Transverse colon (tissue), 4 donors: ENCODE measurements at regions not wholly inside any gene's neighbourhood (a gene's known extent, or its start where the extent isn't known, plus 50 kb on each side); places are given as distances from the start of the nearest gene placed in this dataset.
"Not testable (repeated sequence)": the region's sequence is repeated elsewhere in the genome, so short reads cannot be mapped to it uniquely, and the experiment has no call there.

Experiments used
- DNase-seq: peaks from one replicate; pipeline ENCODE4 v3.0.0-alpha.2; 2019
- H3K27ac ChIP-seq, 4 donors: fragments of 200-600 bp; sonication (generic); 2 replicates each; pipeline ENCODE4 v1.5.1; 2016 to 2018; ENCODE audit warnings: inconsistent platforms in 4 of 4
- H3K27me3 ChIP-seq: fragments of 200-600 bp; sonication (generic); 2 replicates; pipeline ENCODE4 v1.5.1; 2017; ENCODE audit warnings: inconsistent platforms
- H3K36me3 ChIP-seq, 4 donors: fragments of 200-600 bp; sonication (generic); 2 replicates each; pipeline ENCODE4 v1.5.1; 2017 to 2019; ENCODE audit warnings: inconsistent platforms in 4 of 4
- H3K4me1 ChIP-seq, 4 donors: fragments of 200-600 bp; sonication (generic); 2 replicates each; pipeline ENCODE4 v1.5.1; 2017 to 2020; ENCODE audit warnings: inconsistent platforms in 4 of 4
- H3K4me3 ChIP-seq, 4 donors: fragments of 200-600 bp; sonication (generic); 1 replicate in 1 of 4; 2 replicates in 3 of 4; pipeline versions ENCODE4 v1.5.1 to v1.6.1; 2017 to 2019; ENCODE audit warnings: inconsistent platforms in 4 of 4
- H3K9me3 ChIP-seq, 2 donors: fragments of 200-600 bp; sonication (generic); 2 replicates each; pipeline ENCODE4 v1.5.1; 2017 to 2019; ENCODE audit warnings: inconsistent platforms in 2 of 2
- CTCF ChIP-seq, 5 experiments: fragments of 200-600 bp in 3 of 5; fragments of 450-650 bp in 2 of 5; sonication (generic) in 3 of 5; IDR thresholded peaks; 1 replicate in 2 of 5; 2 replicates in 3 of 5; pipeline ENCODE4 v1.5.1; 2016 to 2017; ENCODE audit warnings: antibody characterized with exemption in 5 of 5, inconsistent platforms in 3 of 5, mild to moderate bottlenecking in 2 of 5, moderate library complexity in 1 of 5
- EP300 ChIP-seq: sonication (generic); formaldehyde crosslinking; IDR thresholded peaks from one replicate; pipeline ENCODE4 v1.6.1; 2017; ENCODE audit warnings: antibody characterized with exemption, low read depth
- POLR2A ChIP-seq: fragments of 450-650 bp; IDR thresholded peaks from one replicate; pipeline ENCODE4 v1.6.1; 2016; ENCODE audit warnings: antibody characterized with exemption, mild to moderate bottlenecking, moderate library complexity
- POLR2AphosphoS5 ChIP-seq, 3 donors: sonication (generic); formaldehyde crosslinking; IDR thresholded peaks; one replicate each; pipeline ENCODE4 v1.6.1; 2016; ENCODE audit warnings: antibody characterized with exemption in 3 of 3
- WGBS, 2 donors: methylation state at CpG; one replicate each; pipeline ENCODE4 v1.1.5; 2018; ENCODE audit warnings: low coverage in 1 of 2; 5-methylcytosine and 5-hydroxymethylcytosine counted together
- in situ Hi-C, 4 donors: fragments of 200-750 bp; cut with MboI; loops; one replicate each; pipeline versions ENCODE4 v1.15.0 to v1.15.1; 2017; ENCODE audit warnings: low sequenced_read_pairs in 3 of 4, low pct_ligation_motif_present in 1 of 4, low pct_unique_long_range_greater_than_20kb in 1 of 4
- intact Hi-C: fragments of 100-400 bp; cut with DNase I; formaldehyde crosslinking; loops from one replicate; pipeline ENCODE4 v1.15.1; 2023; ENCODE audit warnings: low total_unique reads

- no peaks in the 10 kb centered on the region for H3K36me3 ChIP-seq
- WGBS, 2 donors: 46% methylated on average over 1 of the region's 1 CpG; no CpG with 5 or more reads in 1 of the 2 donors
- no peak overlapping the region for H3K27ac ChIP-seq
- TF ChIP-seq CTCF (IDR thresholded peaks at IDR 0.05): no peak
- TF ChIP-seq POLR2AphosphoS5 (IDR thresholded peaks at IDR 0.05): no peak
- no peak for TF ChIP-seq EP300
- TF ChIP-seq POLR2A: no peak
- H3K4me3 ChIP-seq: no peak overlapping the region
- peaks cover 0 to 9% of the 10 kb centered on the region in 2 donors for H3K9me3 ChIP-seq
- peaks cover 3% of the 10 kb centered on the region for H3K27me3 ChIP-seq
- intact Hi-C loops: no loop called here
- no peaks in the 10 kb centered on the region for H3K4me1 ChIP-seq
- in situ Hi-C loops: no loop called here
- DNase-seq: no peak
These were observed 161.7 kb downstream of the UNC5CL start for GRCh38 chr6:40877362-40877761.

- Histone ChIP-seq H3K27ac (no peak overlapping the region), H3K36me3 (no peaks in the 10 kb centered on the region), H3K27me3 (peaks cover 3% of the 10 kb centered on the region), H3K4me1 (no peaks in the 10 kb centered on the region), H3K9me3 (peaks cover 0 to 9% of the 10 kb centered on the region in 2 donors), H3K4me3 (no peak overlapping the region)
- TF ChIP-seq CTCF (IDR thresholded peaks at IDR 0.05) (no peak), POLR2A (no peak), POLR2AphosphoS5 (IDR thresholded peaks at IDR 0.05) (no peak), EP300 (no peak)
- WGBS, 2 donors: 67 to 77% methylated on average over 1 to 2 of the region's 2 CpGs
- intact Hi-C loops (no loop called here), in situ Hi-C loops (no loop called here)
- DNase-seq: no peak
These were observed 162.7 kb downstream of the UNC5CL start for GRCh38 chr6:40876336-40876735.

- Histone ChIP-seq H3K4me1 (no peaks in the 10 kb centered on the region), H3K27me3 (peaks cover 2% of the 10 kb centered on the region), H3K9me3 (peaks cover 0 to 8% of the 10 kb centered on the region in 2 donors), H3K4me3 (no peak overlapping the region), H3K36me3 (no peaks in the 10 kb centered on the region), H3K27ac (no peak overlapping the region)
- intact Hi-C loops: no loop called here
- 37% methylated on average over 4 of the region's 4 CpGs; no CpG with 5 or more reads in 1 of the 2 donors for WGBS, 2 donors
- no peak for DNase-seq
- no peak for TF ChIP-seq EP300
- TF ChIP-seq POLR2A: no peak
- TF ChIP-seq CTCF (IDR thresholded peaks at IDR 0.05): no peak
- no peak for TF ChIP-seq POLR2AphosphoS5 (IDR thresholded peaks at IDR 0.05)
- in situ Hi-C loops: no loop called here
These were observed 164.5 kb downstream of the UNC5CL start for GRCh38 chr6:40874495-40874894.

- H3K36me3 ChIP-seq: no peaks in the 10 kb centered on the region
- no peak overlapping the region for H3K27ac ChIP-seq
- no peak for TF ChIP-seq EP300
- TF ChIP-seq POLR2A: no peak
- TF ChIP-seq CTCF (IDR thresholded peaks at IDR 0.05): no peak
- no peak for TF ChIP-seq POLR2AphosphoS5 (IDR thresholded peaks at IDR 0.05)
- intact Hi-C loops (no loop called here), in situ Hi-C loops (no loop called here)
- H3K27me3 ChIP-seq: no peaks in the 10 kb centered on the region
- no peaks in the 10 kb centered on the region for H3K9me3 ChIP-seq
- no peak for DNase-seq
- H3K4me1 ChIP-seq: no peaks in the 10 kb centered on the region
- H3K4me3 ChIP-seq: no peak overlapping the region
- WGBS, 2 donors: 18 to 20% methylated on average over 5 of the region's 5 CpGs
These were observed 167.6 kb downstream of the UNC5CL start for GRCh38 chr6:40871424-40871823.

- intact Hi-C loops, DNase-seq: not testable (repeated sequence)
These were observed 170.7 kb downstream of the UNC5CL start for GRCh38 chr6:40868089-40868865.

GRCh38 chr6:40867527-40867926, 171.5 kb downstream of the UNC5CL start:
- H3K27ac ChIP-seq, H3K4me3 ChIP-seq, H3K27me3 ChIP-seq, H3K36me3 ChIP-seq, H3K9me3 ChIP-seq, H3K4me1 ChIP-seq, intact Hi-C loops, in situ Hi-C loops, DNase-seq: not testable (repeated sequence)
- 50 to 74% methylated on average over 2 to 9 of the region's 9 CpGs for WGBS, 2 donors

More at GRCh38 chr6:40868089-40868865, 170.7 kb downstream of the UNC5CL start:
- H3K4me3 ChIP-seq, H3K27me3 ChIP-seq, H3K9me3 ChIP-seq, H3K36me3 ChIP-seq, H3K4me1 ChIP-seq, H3K27ac ChIP-seq, in situ Hi-C loops: not testable (repeated sequence)
- WGBS, 2 donors: 83 to 90% methylated on average over 2 to 14 of the region's 14 CpGs

- intact Hi-C loops, H3K27me3 ChIP-seq, H3K9me3 ChIP-seq, H3K4me3 ChIP-seq, H3K4me1 ChIP-seq, in situ Hi-C loops, H3K36me3 ChIP-seq, H3K27ac ChIP-seq, DNase-seq: not testable (repeated sequence)
- WGBS, 2 donors: 79 to 82% methylated on average over 2 of the region's 2 CpGs
These were observed 173.8 kb downstream of the UNC5CL start for GRCh38 chr6:40865259-40865658.
